ENCODE measurements at regions not wholly inside any gene's neighbourhood (a gene's known extent, or its start where the extent isn't known, plus 50 kb on each side); places are given as distances from the start of the nearest gene placed in this dataset.

- Histone ChIP-seq H3K27ac (ENCODE audit: insufficient read depth, low read length) (peak overlapping the region; percentile 79), H4K20me1 (ENCODE audit: control insufficient read depth, extremely low read depth, insufficient read depth, low read length) (no peaks in the 10 kb centered on the region), H3K27me3 (ENCODE audit: control insufficient read depth, insufficient read depth, low read length) (no peaks in the 10 kb centered on the region), H3K4me2 (ENCODE audit: extremely low read depth, insufficient read depth, low read length) (peak overlapping the region; percentile 72), H3K9me3 (ENCODE audit: control insufficient read depth, insufficient read depth, low read depth, low read length) (no peaks in the 10 kb centered on the region), H3K79me2 (ENCODE audit: control insufficient read depth, insufficient read depth, low read length) (no peaks in the 10 kb centered on the region), H2AFZ (ENCODE audit: low read length) (no peak overlapping the region), H3K4me3 (replicated peaks in 1 of 4; ENCODE audit: control extremely low read depth in 1 of 4, insufficient read depth in 1 of 4, low read depth in 3 of 4, low read length in 4 of 4) (peak overlapping the region in 1 of 4 experiments; percentile 6), H3K36me3 (ENCODE audit: control insufficient read depth, insufficient read depth, low read length) (no peaks in the 10 kb centered on the region), H3K4me1 (ENCODE audit: control insufficient read depth, extremely low read depth, insufficient read depth, low read length) (peaks cover 32% of the 10 kb centered on the region), H3K9ac (ENCODE audit: insufficient read depth, low read length) (no peak overlapping the region)
- peak; percentile 92 to 95 for DNase-seq (ENCODE audit: low read depth in 2 of 2)
- TF ChIP-seq EZH2 (IDR thresholded peaks at IDR 0.05; ENCODE audit: low read length, missing control alignments) (no peak), CTCF (conservative IDR thresholded peaks at IDR 0.05 in 1 of 2, IDR thresholded peaks at IDR 0.05 in 1 of 2; ENCODE audit: low read depth in 1 of 2, low read length in 2 of 2) (no peak)
Measured at GRCh38 chr10:88157981-88158465, 294.6 kb downstream of the PTEN start.

- Histone ChIP-seq H3K36me3 (ENCODE audit: control insufficient read depth, insufficient read depth, low read length) (no peaks in the 10 kb centered on the region), H3K27me3 (ENCODE audit: control insufficient read depth, insufficient read depth, low read length) (no peaks in the 10 kb centered on the region), H3K4me3 (replicated peaks in 1 of 4; ENCODE audit: control extremely low read depth in 1 of 4, insufficient read depth in 1 of 4, low read depth in 3 of 4, low read length in 4 of 4) (no peak overlapping the region), H3K9ac (ENCODE audit: insufficient read depth, low read length) (no peak overlapping the region), H3K9me3 (ENCODE audit: control insufficient read depth, insufficient read depth, low read depth, low read length) (no peaks in the 10 kb centered on the region), H3K27ac (ENCODE audit: insufficient read depth, low read length) (peak overlapping the region; percentile 79), H3K79me2 (ENCODE audit: control insufficient read depth, insufficient read depth, low read length) (no peaks in the 10 kb centered on the region), H3K4me2 (ENCODE audit: extremely low read depth, insufficient read depth, low read length) (peak overlapping the region; percentile 72), H4K20me1 (ENCODE audit: control insufficient read depth, extremely low read depth, insufficient read depth, low read length) (no peaks in the 10 kb centered on the region), H2AFZ (ENCODE audit: low read length) (peak overlapping the region; percentile 36), H3K4me1 (ENCODE audit: control insufficient read depth, extremely low read depth, insufficient read depth, low read length) (peaks cover 29% of the 10 kb centered on the region)
- DNase-seq (ENCODE audit: low read depth in 2 of 2), result peak in 1 of 2 donors; percentile 55
- TF ChIP-seq CTCF (conservative IDR thresholded peaks at IDR 0.05 in 1 of 2, IDR thresholded peaks at IDR 0.05 in 1 of 2; ENCODE audit: low read depth in 1 of 2, low read length in 2 of 2), result no peak
- no peak for TF ChIP-seq EZH2 (IDR thresholded peaks at IDR 0.05; ENCODE audit: low read length, missing control alignments)
Measured at GRCh38 chr10:88158526-88159122, 295.2 kb downstream of the PTEN start.

GRCh38 chr10:88159127-88159829 is 295.9 kb downstream of the PTEN start:
- Histone ChIP-seq H3K4me3 (replicated peaks in 1 of 4; ENCODE audit: control extremely low read depth in 1 of 4, insufficient read depth in 1 of 4, low read depth in 3 of 4, low read length in 4 of 4) (no peak overlapping the region), H3K36me3 (ENCODE audit: control insufficient read depth, insufficient read depth, low read length) (no peaks in the 10 kb centered on the region), H4K20me1 (ENCODE audit: control insufficient read depth, extremely low read depth, insufficient read depth, low read length) (no peaks in the 10 kb centered on the region), H3K9me3 (ENCODE audit: control insufficient read depth, insufficient read depth, low read depth, low read length) (no peaks in the 10 kb centered on the region), H2AFZ (ENCODE audit: low read length) (peak overlapping the region; percentile 36), H3K4me2 (ENCODE audit: extremely low read depth, insufficient read depth, low read length) (peak overlapping the region; percentile 72), H3K27me3 (ENCODE audit: control insufficient read depth, insufficient read depth, low read length) (no peaks in the 10 kb centered on the region), H3K4me1 (ENCODE audit: control insufficient read depth, extremely low read depth, insufficient read depth, low read length) (peaks cover 29% of the 10 kb centered on the region), H3K9ac (ENCODE audit: insufficient read depth, low read length) (no peak overlapping the region), H3K27ac (ENCODE audit: insufficient read depth, low read length) (peak overlapping the region; percentile 67), H3K79me2 (ENCODE audit: control insufficient read depth, insufficient read depth, low read length) (no peaks in the 10 kb centered on the region)
- no peak for TF ChIP-seq CTCF (conservative IDR thresholded peaks at IDR 0.05 in 1 of 2, IDR thresholded peaks at IDR 0.05 in 1 of 2; ENCODE audit: low read depth in 1 of 2, low read length in 2 of 2)
- TF ChIP-seq EZH2 (IDR thresholded peaks at IDR 0.05; ENCODE audit: low read length, missing control alignments), result no peak
- no peak for DNase-seq (ENCODE audit: low read depth in 2 of 2)
